Mucosa of descending colon (tissue), 3 donors: ENCODE measurements at regions not wholly inside any gene's neighbourhood (a gene's known extent, or its start where the extent isn't known, plus 50 kb on each side); places are given as distances from the start of the nearest gene placed in this dataset.

Experiments used
- ATAC-seq: fragments of 200-7000 bp; cut with Tn5 transposase; one replicate; pipeline ENCODE4 v1.9.1; 2020; ENCODE audit warnings: mild to moderate bottlenecking, moderate library complexity
- DNase-seq, 3 donors: peaks; one replicate each; pipeline ENCODE4 v3.0.0-alpha.2; 2020
- H3K36me3 ChIP-seq: fragments of 200-600 bp; one replicate; pipeline ENCODE4 v1.8.0; 2021; ENCODE audit warnings: low read depth, mild to moderate bottlenecking
- H3K4me1 ChIP-seq: fragments of 200-600 bp; one replicate; pipeline ENCODE4 v1.8.0; 2021; ENCODE audit warnings: low read depth, mild to moderate bottlenecking
- H3K4me3 ChIP-seq: fragments of 200-600 bp; one replicate; pipeline ENCODE4 v1.8.0; 2021; ENCODE audit warnings: mild to moderate bottlenecking
- H3K9me3 ChIP-seq: fragments of 200-600 bp; one replicate; pipeline ENCODE4 v1.8.0; 2021; ENCODE audit warnings: mild to moderate bottlenecking
- CTCF ChIP-seq: fragments of 200-600 bp; IDR thresholded peaks from one replicate; pipeline ENCODE4 v1.8.0; 2022; ENCODE audit warnings: antibody characterized with exemption, mild to moderate bottlenecking
- intact Hi-C, 2 donors: fragments of 100-400 bp; cut with DNase I in 1 of 2; cut with micrococcal nuclease in 1 of 2; formaldehyde crosslinking; loops; one replicate each; pipeline versions ENCODE4 v1.11.0 to v1.11.1; 2022; cut with DNase I, micrococcal nuclease
- donor health status: DM: no; HTN: no; CAD: no; lungs with moderate emphysema.
- donor health status: DM: no; HTN: no; CAD: no.
- donor health status: DM: no; HTN: yes; CAD: no.

GRCh38 chr12:70154960-70155589 is 88.2 kb upstream of the CNOT2 start:
- no peaks in the 10 kb centered on the region for H3K4me1 ChIP-seq
- DNase-seq (no peak), ATAC-seq (no peak)
- TF ChIP-seq CTCF = no peak
- no peak overlapping the region for H3K4me3 ChIP-seq
- H3K36me3 ChIP-seq = no peaks in the 10 kb centered on the region
- peaks cover 48% of the 10 kb centered on the region for H3K9me3 ChIP-seq
- intact Hi-C loops = no loop called here

- H3K4me3 ChIP-seq = no peak overlapping the region
- peaks cover 48% of the 10 kb centered on the region for H3K9me3 ChIP-seq
- no peaks in the 10 kb centered on the region for H3K36me3 ChIP-seq
- ATAC-seq (no peak), DNase-seq (no peak)
- no peak for TF ChIP-seq CTCF
- no peaks in the 10 kb centered on the region for H3K4me1 ChIP-seq
- intact Hi-C loops = no loop called here
Measured at GRCh38 chr12:70157099-70157498, 86.1 kb upstream of the CNOT2 start.

- intact Hi-C loops = no loop called here
- Histone ChIP-seq H3K36me3 (no peaks in the 10 kb centered on the region), H3K4me3 (no peak overlapping the region), H3K9me3 (no peaks in the 10 kb centered on the region), H3K4me1 (no peaks in the 10 kb centered on the region)
- ATAC-seq (no peak), DNase-seq (no peak)
- no peak for TF ChIP-seq CTCF
Measured at GRCh38 chr12:70165450-70165849, 77.8 kb upstream of the CNOT2 start.

GRCh38 chr12:70176290-70176689 is 66.9 kb upstream of the CNOT2 start:
- no peak for TF ChIP-seq CTCF
- Histone ChIP-seq H3K4me1 (no peaks in the 10 kb centered on the region), H3K9me3 (no peaks in the 10 kb centered on the region), H3K36me3 (no peaks in the 10 kb centered on the region), H3K4me3 (no peak overlapping the region)
- ATAC-seq = peak; percentile 68
- no peak for DNase-seq
- intact Hi-C loops = no loop called here

- TF ChIP-seq CTCF = no peak
- ATAC-seq = no peak
Measured at GRCh38 chr12:70177631-70178030, 65.6 kb upstream of the CNOT2 start.

GRCh38 chr12:70178038-70178437 is 65.2 kb upstream of the CNOT2 start:
- TF ChIP-seq CTCF = no peak
- no peaks in the 10 kb centered on the region for H3K36me3 ChIP-seq
- H3K9me3 ChIP-seq = peaks cover 2% of the 10 kb centered on the region
- H3K4me1 ChIP-seq = no peaks in the 10 kb centered on the region
- intact Hi-C loops = no loop called here
- DNase-seq (no peak), ATAC-seq (no peak)
- H3K4me3 ChIP-seq = no peak overlapping the region

More at GRCh38 chr12:70177631-70178030, 65.6 kb upstream of the CNOT2 start:
- Histone ChIP-seq H3K36me3 (no peaks in the 10 kb centered on the region), H3K4me3 (no peak overlapping the region), H3K4me1 (no peaks in the 10 kb centered on the region), H3K9me3 (peaks cover 2% of the 10 kb centered on the region)
- no peak for DNase-seq
- intact Hi-C loops = no loop called here
